ENCODE measurements at regions not wholly inside any gene's neighbourhood (a gene's known extent, or its start where the extent isn't known, plus 50 kb on each side); places are given as distances from the start of the nearest gene placed in this dataset.

GRCh38 chr14:98446508-98446907 lies 825.5 kb downstream of the BCL11B start:
- ChIA-PET POLR2A (no interaction called here), CTCF (no interaction called here)
- no peak for TF ChIP-seq CTCF (IDR thresholded peaks at IDR 0.05; ENCODE audit: control extremely low read depth, extremely low read depth, low read depth, missing control alignments)
- DNase-seq (ENCODE audit: extremely low spot score), result no peak

- CTCF ChIA-PET, result no interaction called here
Observed at GRCh38 chr14:98456231-98456630, 815.8 kb downstream of the BCL11B start.

GRCh38 chr14:98458702-98459101 lies 813.3 kb downstream of the BCL11B start:
- ChIA-PET CTCF (no interaction called here), POLR2A (no interaction called here)
- DNase-seq (ENCODE audit: extremely low spot score), result no peak
- no peak for TF ChIP-seq CTCF (IDR thresholded peaks at IDR 0.05; ENCODE audit: control extremely low read depth, extremely low read depth, low read depth, missing control alignments)

More at GRCh38 chr14:98456231-98456630, 815.8 kb downstream of the BCL11B start:
- POLR2A ChIA-PET, result no interaction called here
- TF ChIP-seq CTCF (IDR thresholded peaks at IDR 0.05; ENCODE audit: control extremely low read depth, extremely low read depth, low read depth, missing control alignments), result no peak
- no peak for DNase-seq (ENCODE audit: extremely low spot score)

GRCh38 chr14:98462908-98463307 lies 809.1 kb downstream of the BCL11B start:
- ChIA-PET POLR2A (no interaction called here), CTCF (no interaction called here)
- TF ChIP-seq CTCF (IDR thresholded peaks at IDR 0.05; ENCODE audit: control extremely low read depth, extremely low read depth, low read depth, missing control alignments), result no peak
- DNase-seq (ENCODE audit: extremely low spot score), result no peak

GRCh38 chr14:98466807-98467206 lies 805.2 kb downstream of the BCL11B start:
- no peak for DNase-seq (ENCODE audit: extremely low spot score)
- ChIA-PET POLR2A (no interaction called here), CTCF (no interaction called here)
- no peak for TF ChIP-seq CTCF (IDR thresholded peaks at IDR 0.05; ENCODE audit: control extremely low read depth, extremely low read depth, low read depth, missing control alignments)

- CTCF ChIA-PET, result interaction anchor here (1.2 kb wide), 1 partner anchor 9 kb away, joined by 3 read pairs; no protein-coding TSS in a partner anchor
- no peak for TF ChIP-seq CTCF (IDR thresholded peaks at IDR 0.05; ENCODE audit: control extremely low read depth, extremely low read depth, low read depth, missing control alignments)
- POLR2A ChIA-PET, result no interaction called here
- DNase-seq (ENCODE audit: extremely low spot score), result no peak
Observed at GRCh38 chr14:98470663-98471062, 801.3 kb downstream of the BCL11B start.

- POLR2A ChIA-PET, result no interaction called here
- TF ChIP-seq CTCF (IDR thresholded peaks at IDR 0.05; ENCODE audit: control extremely low read depth, extremely low read depth, low read depth, missing control alignments), result no peak
- CTCF ChIA-PET, result interaction anchor here (0.7 to 1.2 kb wide), 2 partner anchors 26 to 41 kb away, joined by 3 to 4 read pairs; no protein-coding TSS in a partner anchor
- no peak for DNase-seq (ENCODE audit: extremely low spot score)
Observed at GRCh38 chr14:98474900-98475299, 797.1 kb downstream of the BCL11B start.
